ENCODE measurements at regions not wholly inside any gene's neighbourhood (a gene's known extent, or its start where the extent isn't known, plus 50 kb on each side); places are given as distances from the start of the nearest gene placed in this dataset.

GRCh38 chr2:15042801-15043217 lies 410.3 kb downstream of the LRATD1 start:
- H3K4me1 Mint-ChIP-seq (ENCODE audit: unreplicated experiment) = no peaks in the 10 kb centered on the region
- H3K27ac Mint-ChIP-seq (ENCODE audit: unreplicated experiment) = no peak overlapping the region

GRCh38 chr2:15043336-15044058 lies 411.0 kb downstream of the LRATD1 start:
- no peaks in the 10 kb centered on the region for H3K9me3 Mint-ChIP-seq (ENCODE audit: unreplicated experiment)
- no peak overlapping the region for H3K4me3 Mint-ChIP-seq (ENCODE audit: unreplicated experiment)
- no peak for TF ChIP-seq CTCF (IDR thresholded peaks at IDR 0.05; ENCODE audit: unreplicated experiment)
- H3K4me1 Mint-ChIP-seq (ENCODE audit: unreplicated experiment) = no peaks in the 10 kb centered on the region
- no peak for DNase-seq (ENCODE audit: low spot score)
- H3K27me3 Mint-ChIP-seq (ENCODE audit: unreplicated experiment) = no peaks in the 10 kb centered on the region
- H3K36me3 Mint-ChIP-seq (ENCODE audit: low read depth, unreplicated experiment) = no peaks in the 10 kb centered on the region
- no peak overlapping the region for H3K27ac Mint-ChIP-seq (ENCODE audit: unreplicated experiment)

More at GRCh38 chr2:15042801-15043217, 410.3 kb downstream of the LRATD1 start:
- Mint-ChIP-seq H3K9me3 (ENCODE audit: unreplicated experiment) (no peaks in the 10 kb centered on the region), H3K4me3 (ENCODE audit: unreplicated experiment) (no peak overlapping the region), H3K27me3 (ENCODE audit: unreplicated experiment) (no peaks in the 10 kb centered on the region), H3K36me3 (ENCODE audit: low read depth, unreplicated experiment) (no peaks in the 10 kb centered on the region)
- no peak for TF ChIP-seq CTCF (IDR thresholded peaks at IDR 0.05; ENCODE audit: unreplicated experiment)
- DNase-seq (ENCODE audit: low spot score) = no peak

GRCh38 chr2:15045054-15045453 lies 412.5 kb downstream of the LRATD1 start:
- H3K27ac Mint-ChIP-seq (ENCODE audit: unreplicated experiment) = no peak overlapping the region
- no peak for DNase-seq (ENCODE audit: low spot score)
- TF ChIP-seq CTCF (IDR thresholded peaks at IDR 0.05; ENCODE audit: unreplicated experiment) = no peak
- H3K27me3 Mint-ChIP-seq (ENCODE audit: unreplicated experiment) = no peaks in the 10 kb centered on the region
- no peaks in the 10 kb centered on the region for H3K9me3 Mint-ChIP-seq (ENCODE audit: unreplicated experiment)
- H3K4me3 Mint-ChIP-seq (ENCODE audit: unreplicated experiment) = no peak overlapping the region
- H3K4me1 Mint-ChIP-seq (ENCODE audit: unreplicated experiment) = no peaks in the 10 kb centered on the region
- no peaks in the 10 kb centered on the region for H3K36me3 Mint-ChIP-seq (ENCODE audit: low read depth, unreplicated experiment)

- H3K9me3 Mint-ChIP-seq (ENCODE audit: unreplicated experiment) = no peaks in the 10 kb centered on the region
- no peaks in the 10 kb centered on the region for H3K36me3 Mint-ChIP-seq (ENCODE audit: low read depth, unreplicated experiment)
- no peaks in the 10 kb centered on the region for H3K27me3 Mint-ChIP-seq (ENCODE audit: unreplicated experiment)
- no peak for TF ChIP-seq CTCF (IDR thresholded peaks at IDR 0.05; ENCODE audit: unreplicated experiment)
- H3K27ac Mint-ChIP-seq (ENCODE audit: unreplicated experiment) = no peak overlapping the region
- H3K4me1 Mint-ChIP-seq (ENCODE audit: unreplicated experiment) = no peaks in the 10 kb centered on the region
- DNase-seq (ENCODE audit: low spot score) = no peak
- no peak overlapping the region for H3K4me3 Mint-ChIP-seq (ENCODE audit: unreplicated experiment)
These were observed 414.7 kb downstream of the LRATD1 start for GRCh38 chr2:15047184-15047583.

- H3K4me1 Mint-ChIP-seq (ENCODE audit: unreplicated experiment) = no peaks in the 10 kb centered on the region
- no peaks in the 10 kb centered on the region for H3K9me3 Mint-ChIP-seq (ENCODE audit: unreplicated experiment)
- no peak overlapping the region for H3K4me3 Mint-ChIP-seq (ENCODE audit: unreplicated experiment)
- TF ChIP-seq CTCF (IDR thresholded peaks at IDR 0.05; ENCODE audit: unreplicated experiment) = no peak
- H3K27me3 Mint-ChIP-seq (ENCODE audit: unreplicated experiment) = no peaks in the 10 kb centered on the region
- no peak overlapping the region for H3K27ac Mint-ChIP-seq (ENCODE audit: unreplicated experiment)
- no peaks in the 10 kb centered on the region for H3K36me3 Mint-ChIP-seq (ENCODE audit: low read depth, unreplicated experiment)
- no peak for DNase-seq (ENCODE audit: low spot score)
These were observed 415.5 kb downstream of the LRATD1 start for GRCh38 chr2:15048000-15048399.

Measured in endothelial cell (in vitro differentiated cells).